Effector CD4-positive, alpha-beta T cell (primary cell): ENCODE measurements at regions not wholly inside any gene's neighbourhood (a gene's known extent, or its start where the extent isn't known, plus 50 kb on each side); places are given as distances from the start of the nearest gene placed in this dataset.

ENCODE experiments used
- DNase-seq: peaks from one replicate; pipeline ENCODE4 v3.0.0-alpha.2; 2020

DNA sequence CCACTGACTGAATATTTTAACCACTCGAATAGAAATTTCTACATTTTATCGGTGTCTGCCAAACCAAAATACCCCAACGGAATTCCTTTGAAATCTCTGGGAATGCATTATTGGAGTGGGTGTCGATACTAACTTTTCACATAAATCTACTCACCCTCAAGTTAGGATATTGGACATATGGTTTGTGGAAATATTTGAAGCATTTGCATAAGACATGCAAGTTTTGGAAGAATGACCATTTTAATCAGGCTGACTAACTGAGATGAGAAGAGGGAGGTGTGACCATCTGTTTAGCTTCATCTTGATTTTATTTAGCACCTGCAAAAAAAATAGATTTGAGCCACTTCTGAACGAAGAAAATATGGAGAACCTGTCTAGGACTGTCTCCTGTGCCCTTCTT, 61.2 kb downstream of the KLF6 start:
- DNase-seq, result no peak

DNA sequence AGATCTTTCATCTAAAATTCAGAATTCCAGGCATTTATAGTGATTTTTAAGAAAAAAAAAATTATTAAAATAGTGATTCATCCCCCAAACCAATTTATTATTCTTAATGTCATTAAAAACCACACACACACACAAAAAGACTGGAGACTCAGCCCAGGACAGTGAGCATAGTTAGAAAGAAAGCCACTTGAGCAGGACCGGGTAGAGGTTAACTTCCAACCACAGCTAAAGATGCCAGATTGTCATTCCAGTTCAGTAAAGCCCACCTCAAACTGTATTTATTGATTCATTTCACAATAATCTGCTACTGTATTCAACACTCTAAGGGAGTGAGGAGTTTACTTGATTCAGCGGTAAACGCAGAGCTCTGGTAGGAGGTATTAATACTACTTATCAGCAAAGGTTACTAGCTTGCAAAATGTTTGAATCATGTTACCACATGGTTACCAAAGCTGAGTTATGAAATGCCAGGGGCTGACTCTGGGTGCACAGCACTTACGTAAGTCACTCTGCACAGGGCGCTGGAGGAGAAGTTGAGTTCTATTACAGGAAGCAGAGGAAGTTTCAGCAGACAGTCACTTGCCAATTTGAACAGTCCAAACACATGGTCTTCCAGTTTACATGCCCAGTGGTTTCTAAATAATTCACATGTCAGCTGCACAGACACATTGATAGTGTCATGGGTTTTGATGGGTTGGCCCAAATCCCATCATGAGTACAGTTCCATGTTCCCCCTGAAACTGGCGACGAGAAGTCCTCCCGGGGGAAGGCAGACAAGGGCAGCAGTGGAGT, 64.6 kb downstream of the KLF6 start:
- no peak for DNase-seq

DNA sequence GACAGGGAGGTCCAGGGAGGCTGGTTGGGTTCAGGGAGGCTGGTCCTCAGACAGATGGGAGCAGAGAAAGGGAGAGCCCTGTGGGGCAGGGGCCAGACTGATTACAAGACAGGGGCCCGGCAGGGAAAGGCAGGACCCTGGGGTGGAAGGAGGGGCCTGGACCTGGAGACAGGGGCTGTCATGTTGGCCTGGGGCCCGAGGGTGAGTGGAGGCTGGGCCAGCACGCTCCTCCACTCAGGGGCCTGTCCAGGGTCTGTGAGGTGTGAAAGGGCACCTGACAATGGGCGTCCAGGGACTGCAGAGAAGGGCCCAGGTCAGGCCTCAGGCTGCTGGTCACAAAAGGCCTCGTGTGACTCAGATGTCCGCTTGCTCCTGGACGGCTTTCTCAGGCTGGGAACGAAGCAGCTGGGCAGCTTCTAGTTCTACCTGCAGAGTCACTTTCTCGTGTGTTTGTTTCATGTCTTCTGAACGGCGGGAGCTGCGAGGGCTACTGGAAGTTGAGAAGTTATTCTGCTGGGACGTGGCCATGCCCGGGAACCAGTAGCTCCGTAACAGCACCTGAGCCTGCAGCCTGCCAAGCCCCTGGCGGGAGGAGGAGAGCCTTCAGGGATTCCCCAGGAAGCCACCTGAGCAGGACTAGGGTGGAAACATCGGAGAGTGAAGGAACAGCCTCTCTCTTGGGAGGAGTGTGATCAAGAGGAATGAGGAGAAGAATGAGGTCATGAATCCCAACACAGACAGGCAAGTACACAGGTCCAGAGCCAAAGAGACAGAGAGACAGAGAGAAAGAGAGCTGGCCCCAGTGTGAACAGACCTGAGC, 65.8 kb downstream of the KLF6 start:
- no peak for DNase-seq

DNA sequence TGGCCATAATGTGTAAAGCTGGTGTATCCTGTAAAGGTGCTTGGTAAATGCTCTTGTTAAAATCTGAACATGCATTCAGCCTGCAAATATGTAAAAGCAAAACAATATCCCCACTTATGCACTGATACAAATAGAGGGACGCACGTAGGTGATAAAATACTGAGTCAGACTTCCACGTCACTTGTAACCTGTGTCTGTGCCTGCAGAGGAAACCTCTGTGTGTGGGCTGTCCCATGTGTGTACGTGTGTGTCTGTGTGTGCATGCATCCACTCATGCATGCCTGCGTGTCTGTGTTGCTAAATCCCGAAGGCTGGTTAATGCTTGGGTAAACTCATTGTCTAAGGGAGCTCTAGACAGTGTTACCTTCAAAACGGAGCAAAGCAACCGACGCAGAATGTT, 68.9 kb downstream of the KLF6 start:
- DNase-seq, result no peak

DNA sequence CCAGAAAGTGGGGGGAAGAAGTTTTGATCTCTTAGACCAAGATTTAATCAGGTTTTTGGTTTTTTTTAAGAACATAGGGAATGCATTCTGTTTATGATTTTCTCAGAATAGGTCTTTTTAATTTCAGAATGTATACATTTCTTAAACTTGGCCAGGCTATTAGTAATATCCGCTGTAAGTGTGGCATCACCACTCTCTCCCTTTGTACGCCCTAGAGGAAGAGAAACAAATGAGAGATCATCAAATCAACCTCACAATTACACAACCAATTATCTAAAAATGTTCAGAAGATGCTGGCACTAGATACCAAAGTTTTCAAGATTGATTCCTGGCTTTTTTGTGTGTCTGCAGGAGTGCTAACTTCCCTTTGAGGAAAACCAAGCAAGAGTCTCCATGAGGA, 70.0 kb downstream of the KLF6 start:
- DNase-seq, result no peak

DNA sequence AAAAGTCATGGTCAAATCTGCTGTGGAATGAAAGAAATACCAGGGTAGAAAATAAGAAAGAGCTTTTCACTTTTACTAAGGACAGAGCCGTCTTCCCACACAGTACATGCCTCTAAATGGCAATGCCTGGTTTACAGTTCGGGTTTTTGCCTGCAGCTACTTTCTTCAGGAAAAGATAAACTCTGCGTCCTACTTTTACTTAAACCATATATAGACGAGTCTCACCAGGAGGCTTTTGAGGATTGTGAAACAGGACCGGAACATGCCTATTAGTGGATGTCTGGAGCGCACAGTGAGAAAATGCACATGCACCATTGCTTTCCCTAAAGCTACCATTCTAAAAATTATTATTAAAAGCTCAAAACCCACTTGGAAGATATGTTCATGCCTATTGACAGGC, 70.5 kb downstream of the KLF6 start:
- no peak for DNase-seq

DNA sequence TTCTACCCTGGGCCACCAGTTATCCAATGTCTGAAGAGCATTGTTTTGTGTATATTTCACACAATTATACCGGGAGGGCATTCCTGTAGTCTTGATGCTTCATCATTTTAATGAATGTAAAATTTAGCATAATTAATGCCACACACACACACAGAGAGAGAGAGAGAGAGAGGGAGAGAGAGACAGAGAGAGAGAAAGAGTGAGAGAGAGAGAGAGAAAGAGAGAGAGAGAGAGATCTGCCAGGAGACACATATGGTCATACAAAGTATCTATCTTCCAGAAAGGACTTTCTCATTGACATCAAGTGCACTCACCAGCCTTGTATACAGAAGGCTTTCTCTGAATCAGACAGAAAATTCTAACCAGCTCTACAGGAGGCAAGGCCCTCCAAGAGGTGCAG, 72.3 kb downstream of the KLF6 start:
- no peak for DNase-seq

DNA sequence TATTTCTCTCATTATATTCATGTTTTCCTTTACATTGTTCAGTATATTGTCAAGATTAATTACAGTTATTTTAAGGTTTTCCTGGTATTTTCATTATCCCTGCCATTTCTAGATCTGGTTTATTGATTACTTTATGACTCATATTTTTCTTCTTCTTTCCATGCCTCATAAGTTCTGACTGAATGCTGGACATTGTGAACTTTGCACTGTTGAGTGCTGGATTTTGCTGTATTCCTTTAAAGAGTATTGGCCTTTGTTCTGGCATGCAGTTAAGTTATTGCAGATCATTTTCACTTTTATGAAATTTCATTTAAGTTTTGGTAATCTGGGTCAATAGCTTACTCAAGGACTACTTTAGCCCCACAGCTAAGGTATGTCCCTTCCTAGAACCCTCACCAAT, 73.1 kb downstream of the KLF6 start:
- no peak for DNase-seq

DNA sequence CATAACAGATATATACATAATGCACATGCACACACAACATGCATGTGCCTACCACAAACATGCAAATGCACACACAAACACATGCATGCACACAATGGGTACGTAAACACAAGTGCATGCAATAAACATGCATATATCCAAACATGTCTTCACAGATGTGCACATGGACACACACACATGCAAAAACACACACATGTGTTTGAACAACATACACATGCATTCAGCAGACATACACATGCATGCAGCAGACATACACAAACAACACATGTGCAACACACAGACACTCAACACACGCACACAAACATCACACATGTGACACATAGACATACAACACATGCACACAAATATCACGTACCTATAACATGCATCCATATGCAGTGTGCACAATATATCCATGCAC, 74.2 kb downstream of the KLF6 start:
- DNase-seq, result no peak

DNA sequence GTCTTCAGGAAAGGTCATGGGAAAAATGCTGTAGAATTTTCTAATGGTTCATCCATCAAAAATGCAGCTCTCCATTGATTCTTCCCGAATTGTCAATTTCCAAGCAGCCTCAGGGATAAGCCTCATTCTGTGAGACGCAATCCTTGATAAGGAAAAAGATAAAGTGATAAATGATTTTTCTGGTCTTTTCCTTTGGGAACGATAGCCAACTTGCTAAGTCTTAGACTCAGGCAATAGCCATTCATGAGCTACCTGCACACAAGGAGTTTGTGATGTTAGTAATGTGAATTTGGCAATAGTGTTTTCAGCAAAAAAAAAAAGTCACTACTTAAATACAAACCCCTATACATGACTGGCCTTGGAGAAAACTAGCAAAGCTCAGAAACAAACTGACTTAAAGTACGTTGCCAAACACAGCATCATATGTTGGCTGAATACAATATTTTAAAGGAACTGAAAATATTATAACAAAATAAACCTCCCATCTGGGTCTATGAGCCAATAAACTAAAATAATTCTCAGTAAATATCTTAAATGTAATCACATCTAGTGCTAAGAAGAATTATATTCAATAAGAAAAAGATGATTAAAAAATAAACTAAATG, 75.5 kb downstream of the KLF6 start:
- no peak for DNase-seq

DNA sequence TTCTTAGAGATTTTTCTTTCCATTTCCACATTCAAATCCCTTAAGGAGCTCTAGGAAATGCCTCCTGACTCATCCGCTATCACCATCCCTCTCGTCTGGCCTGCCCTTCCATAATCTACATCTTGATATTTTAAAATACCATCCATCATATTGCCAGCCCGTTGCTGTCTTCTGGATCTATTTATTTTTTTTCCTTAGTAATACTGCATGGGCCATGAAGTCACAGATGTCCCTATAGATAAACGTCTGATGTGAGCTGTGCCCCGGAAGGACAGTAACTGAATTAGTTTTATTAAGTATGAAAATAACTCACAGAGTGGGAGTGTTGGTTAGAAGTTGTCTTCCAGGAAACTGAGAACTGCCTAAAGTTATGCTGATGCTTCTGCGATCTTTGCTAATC, 76.2 kb downstream of the KLF6 start:
- no peak for DNase-seq

DNA sequence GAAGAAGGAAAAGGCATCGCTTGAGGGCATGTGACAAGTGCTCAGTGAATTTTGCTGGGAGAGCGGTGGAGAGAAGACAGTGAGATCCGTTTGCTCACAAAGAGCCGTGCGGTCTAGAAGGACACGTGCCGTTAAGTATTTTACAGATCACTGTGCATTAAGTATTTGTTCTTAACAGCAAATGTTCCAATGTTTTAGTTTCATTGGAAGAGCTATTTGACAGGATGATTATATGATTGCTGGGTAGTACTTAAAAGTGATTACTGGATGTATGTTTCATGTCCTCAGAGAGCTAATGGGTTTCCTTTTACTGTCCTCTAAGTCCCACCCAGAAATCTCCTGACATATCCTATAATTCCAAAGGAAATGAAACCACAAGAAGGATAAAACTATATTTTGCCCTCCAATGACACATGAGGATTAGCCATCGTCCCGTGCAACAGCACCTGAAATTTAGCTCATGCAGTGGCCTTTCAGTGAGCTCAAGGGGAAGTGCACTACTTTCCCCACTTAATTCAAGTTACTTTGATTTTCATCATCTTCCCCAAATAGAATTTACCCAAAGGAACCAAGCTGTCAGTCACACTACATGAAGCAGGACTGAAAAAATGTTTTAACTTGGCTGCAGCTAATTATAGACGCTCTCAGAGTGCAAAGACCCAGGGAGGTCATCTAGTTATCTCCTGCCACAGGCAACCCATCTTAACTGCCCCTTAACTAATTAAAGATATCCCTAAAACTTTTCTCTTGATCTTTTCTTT, 80.3 kb downstream of the KLF6 start:
- DNase-seq, result no peak

DNA sequence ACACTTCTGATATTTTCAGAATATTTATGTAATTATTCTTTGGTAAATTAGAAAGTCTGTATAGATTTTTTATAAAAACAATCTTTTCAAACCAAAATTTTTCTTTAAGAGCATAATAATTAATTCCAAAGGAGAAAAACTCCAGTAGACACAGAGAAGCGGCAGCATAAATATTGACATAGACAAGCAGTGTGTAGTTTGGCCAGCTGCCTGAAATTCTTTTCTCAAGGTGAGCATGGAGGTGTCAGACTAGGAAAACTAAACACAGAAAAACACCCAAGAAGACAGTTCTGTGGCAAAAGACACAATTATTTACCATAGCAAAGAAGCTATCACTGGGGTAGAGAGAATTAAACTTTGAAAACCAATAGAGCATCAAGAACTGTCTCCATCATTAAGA, 82.4 kb downstream of the KLF6 start:
- DNase-seq, result no peak

DNA sequence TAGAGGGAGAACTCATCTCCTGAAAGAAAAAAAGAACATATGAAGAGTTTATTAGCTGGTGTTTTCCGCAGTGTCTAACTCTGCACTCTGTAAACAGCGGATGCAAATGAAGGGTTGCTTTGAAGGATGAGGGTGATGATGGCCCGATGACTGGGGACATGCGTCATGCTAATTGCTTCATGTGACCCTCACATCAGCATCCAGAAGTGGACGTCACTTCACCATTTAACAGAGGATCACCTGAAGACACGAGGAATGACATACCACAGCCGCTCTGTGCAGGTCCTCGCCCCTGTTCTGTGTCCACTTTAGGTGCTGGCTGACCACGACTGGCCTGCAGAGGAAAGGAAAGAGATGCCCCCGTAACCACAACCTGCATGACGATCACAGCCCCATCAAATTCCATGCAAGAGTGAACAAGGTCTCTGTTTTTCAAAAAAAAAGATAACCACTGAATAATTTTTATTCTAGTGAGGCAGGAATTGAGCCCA, 82.9 kb downstream of the KLF6 start:
- no peak for DNase-seq

DNA sequence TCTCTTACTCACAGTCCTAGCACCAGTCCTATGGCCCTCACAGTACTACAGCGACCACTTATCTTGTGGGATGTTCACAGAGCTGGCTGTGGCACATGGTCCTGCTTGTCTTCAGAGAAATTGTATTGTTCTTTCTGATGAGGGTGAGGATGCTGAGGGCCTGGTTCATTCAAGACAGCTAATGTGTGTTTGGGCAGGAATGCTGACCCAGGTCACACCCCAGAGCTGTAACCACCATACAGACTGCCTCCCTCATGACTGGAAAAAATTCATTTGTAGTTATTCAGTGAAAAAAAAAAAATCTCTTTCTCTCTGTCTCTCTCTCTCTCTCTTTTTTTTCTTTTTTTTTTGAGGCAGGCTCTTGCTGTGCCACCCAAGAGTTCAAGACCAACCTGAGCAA, 83.5 kb downstream of the KLF6 start:
- no peak for DNase-seq

DNA sequence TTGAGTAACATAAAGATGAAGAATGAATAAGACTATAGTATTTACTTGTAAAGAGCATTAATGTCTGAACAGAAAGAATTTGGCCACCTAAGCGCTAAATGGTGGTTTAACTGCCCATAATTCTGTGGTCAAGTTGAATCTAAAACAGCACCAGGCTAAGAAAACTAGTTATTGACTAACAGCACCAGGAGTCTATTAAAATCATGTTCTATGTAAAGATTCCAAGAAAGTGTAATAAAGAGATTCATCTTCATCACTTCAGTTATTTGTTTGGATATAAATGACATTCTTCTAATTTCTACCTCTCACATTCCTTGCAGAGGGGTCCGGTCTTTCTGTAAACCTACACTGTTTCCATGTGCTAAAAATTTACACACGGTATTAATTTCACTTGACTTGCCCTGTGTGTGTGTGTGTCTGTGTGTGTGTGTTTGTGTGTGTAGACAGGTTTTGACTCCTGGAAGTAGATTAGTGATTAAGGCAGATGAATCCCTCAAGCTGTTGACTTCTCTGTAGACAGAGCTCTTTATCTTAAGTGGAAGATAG, 84.4 kb downstream of the KLF6 start:
- no peak for DNase-seq

DNA sequence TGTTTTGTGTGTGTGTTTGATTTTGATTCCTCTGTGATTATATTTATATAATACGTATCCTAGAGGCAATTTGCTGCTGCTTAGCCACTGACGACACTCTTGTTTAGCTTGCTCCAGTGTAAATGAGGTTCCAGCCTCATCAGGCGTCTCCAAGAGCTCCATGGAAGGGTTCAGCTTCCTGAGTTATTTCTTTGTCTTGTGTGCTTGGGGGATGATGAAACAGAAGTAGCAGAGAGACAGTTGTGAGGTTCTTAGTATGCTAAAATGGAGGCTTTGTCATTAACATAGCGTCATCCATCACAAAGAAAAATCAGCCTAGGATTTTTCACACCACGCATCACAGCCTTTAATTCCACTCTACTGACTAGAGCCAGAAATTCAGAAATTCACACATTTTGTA, 85.1 kb downstream of the KLF6 start:
- no peak for DNase-seq

DNA sequence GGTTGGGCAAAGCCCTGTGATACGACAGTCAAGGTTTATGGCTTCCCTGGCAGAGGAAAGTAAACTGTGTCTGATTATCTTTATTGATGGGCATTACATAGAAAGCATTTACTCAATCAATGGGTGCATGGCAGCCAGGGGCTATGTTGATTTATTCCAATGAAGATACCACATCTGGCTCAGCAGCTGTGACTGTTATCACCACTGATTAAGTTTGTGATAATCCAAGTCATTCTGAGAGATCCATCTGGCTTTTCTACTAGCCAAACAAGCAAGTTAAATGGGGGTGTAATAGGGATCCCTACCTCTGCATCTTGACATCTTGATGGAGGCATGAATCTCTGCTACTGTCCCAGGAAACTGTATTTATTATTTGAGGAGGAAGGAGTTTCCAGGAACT, 86.7 kb downstream of the KLF6 start:
- DNase-seq, result no peak

DNA sequence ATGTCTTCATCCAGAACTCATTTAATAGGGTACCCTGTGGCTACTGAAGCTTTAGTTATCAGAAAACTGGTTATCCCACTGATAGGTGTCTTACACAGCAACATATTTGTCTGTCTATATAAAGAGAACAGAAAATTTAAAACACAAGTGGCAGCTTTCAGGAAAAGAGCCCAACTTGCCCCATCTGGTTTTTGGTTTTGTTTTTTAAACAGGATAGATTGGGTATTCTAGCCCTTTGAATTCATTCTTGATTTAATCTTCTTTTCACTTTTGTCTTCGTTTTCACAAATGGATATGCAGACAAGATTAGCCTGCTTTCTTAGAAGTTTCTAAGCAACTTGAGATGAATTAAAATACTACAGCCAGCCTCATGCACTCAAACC, 91.3 kb downstream of the KLF6 start:
- DNase-seq, result no peak

DNA sequence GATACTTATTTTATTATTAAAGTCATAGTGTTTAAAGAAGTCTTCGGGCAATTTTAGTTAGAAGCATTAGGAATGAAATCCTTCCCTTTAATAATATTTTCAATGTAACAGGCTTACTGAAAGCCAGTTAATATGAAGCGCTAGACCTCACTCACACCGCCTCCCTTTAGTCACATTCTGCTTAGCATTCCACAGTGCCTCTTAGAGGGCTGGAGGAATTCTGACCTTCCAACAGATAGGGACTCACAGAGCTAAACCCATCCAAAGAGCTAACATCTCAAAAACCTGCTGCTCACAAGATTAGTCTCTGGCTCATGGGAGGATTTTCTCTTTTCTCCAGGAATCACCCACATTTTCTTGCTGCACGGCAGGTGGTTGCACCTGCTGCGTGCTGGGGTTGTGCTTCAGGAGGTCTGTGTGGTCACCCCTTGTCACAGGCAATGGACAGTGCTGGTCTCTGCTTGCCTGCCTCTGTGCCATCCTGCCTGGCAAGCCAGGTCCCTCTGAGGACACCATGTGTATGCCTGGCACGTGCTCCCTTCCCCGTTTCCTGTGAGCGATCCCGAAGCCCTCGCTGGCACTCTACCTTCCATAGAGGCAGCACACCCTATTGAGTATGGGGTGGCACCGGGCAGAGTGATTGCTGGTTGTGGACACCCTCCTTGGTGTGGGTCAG, 91.8 kb downstream of the KLF6 start:
- DNase-seq, result no peak

DNA sequence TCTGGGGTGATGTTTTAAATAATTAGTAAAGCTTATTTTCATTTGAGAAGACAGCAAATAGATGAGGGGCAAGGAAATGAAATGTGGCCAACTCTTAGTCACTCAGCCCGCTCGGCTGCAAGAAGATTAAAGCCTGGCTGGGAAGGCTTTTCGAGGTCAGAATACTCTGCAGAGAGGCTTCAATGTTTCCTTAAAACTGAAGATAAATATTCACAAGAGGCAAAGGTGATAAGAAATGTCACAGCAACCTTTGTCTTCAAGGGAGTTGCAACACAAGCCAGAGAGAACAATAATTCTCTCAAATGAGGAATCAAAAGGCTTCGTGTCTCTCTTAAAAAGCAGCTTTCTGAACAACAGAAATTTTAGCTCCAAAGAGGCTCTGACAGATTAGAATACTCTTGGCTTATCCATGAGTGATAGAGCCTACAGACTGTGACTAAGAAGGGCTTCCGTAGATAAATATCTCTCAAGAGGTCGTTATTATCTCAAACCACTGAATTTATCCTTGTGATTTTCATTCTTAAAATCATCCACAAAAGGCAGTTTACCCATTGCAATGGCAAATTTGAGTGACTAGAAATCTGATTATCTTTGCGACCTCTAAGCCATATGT, 92.5 kb downstream of the KLF6 start:
- no peak for DNase-seq

DNA sequence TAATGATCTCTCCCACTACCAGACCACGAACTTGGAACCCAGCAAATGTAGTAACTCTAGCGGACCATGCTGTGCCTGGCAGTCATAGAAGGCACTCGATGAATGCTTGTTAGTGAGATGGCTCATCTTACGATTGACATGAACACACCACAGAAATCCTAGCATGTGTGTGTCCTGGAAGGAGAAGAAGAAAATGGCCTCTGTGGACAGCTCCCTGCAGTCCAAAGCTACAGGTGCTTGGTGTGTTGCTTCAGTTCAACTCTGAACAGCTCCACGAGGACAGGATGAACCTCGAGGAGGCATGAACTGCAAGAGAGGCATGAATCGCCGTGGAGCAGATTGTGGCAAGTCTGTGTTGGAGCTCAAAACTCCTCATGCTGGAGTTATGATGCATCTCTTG, 93.5 kb downstream of the KLF6 start:
- DNase-seq, result no peak
